ENCODE measurements at regions not wholly inside any gene's neighbourhood (a gene's known extent, or its start where the extent isn't known, plus 50 kb on each side); places are given as distances from the start of the nearest gene placed in this dataset.
"Not testable (repeated sequence)": the region's sequence is repeated elsewhere in the genome, so short reads cannot be mapped to it uniquely, and the experiment has no call there.

DNA sequence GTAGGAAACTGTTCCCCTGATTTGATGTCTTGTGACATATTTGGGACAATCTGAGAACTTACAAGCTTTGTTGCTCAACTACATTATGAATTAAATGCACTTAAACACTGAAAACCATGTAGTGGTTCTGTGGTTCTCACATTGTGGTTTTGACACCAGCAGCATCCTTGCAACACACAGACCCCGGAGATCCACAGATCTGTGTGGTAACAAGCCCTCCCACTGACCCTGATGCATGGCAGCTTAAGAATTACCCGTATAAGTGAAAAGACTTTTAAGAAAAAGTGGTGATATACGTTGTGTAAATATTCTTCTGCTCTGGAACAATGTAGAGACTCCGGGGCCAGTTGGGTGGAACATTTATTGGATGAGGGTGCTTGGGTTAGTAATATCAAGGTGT lies 127.4 kb upstream of the ANKRD30BL start:
- DNase-seq; H3K9me3 ChIP-seq (ENCODE audit: control insufficient read depth in 2 of 3, low read length in 3 of 3); H3K4me3 Mint-ChIP-seq; POLR2A ChIA-PET; H3K4me3 ChIP-seq (ENCODE audit: low read length); intact Hi-C loops (cut with micrococcal nuclease); ATAC-seq; H3K4me1 Mint-ChIP-seq; H3K27ac Mint-ChIP-seq; H3K36me3 ChIP-seq (ENCODE audit: control insufficient read depth in 2 of 3, insufficient read depth in 3 of 3, low read length in 3 of 3); H3K27me3 ChIP-seq (ENCODE audit: control insufficient read depth in 2 of 2, insufficient read depth in 2 of 2, low read length in 2 of 2); H3K36me3 Mint-ChIP-seq; H3K27ac ChIP-seq (ENCODE audit: low read depth, low read length); CTCF ChIA-PET; H3K9me3 Mint-ChIP-seq; H3K4me1 ChIP-seq (ENCODE audit: control insufficient read depth in 2 of 2, insufficient read depth in 2 of 2, low read length in 2 of 2); H3K27me3 Mint-ChIP-seq: not testable (repeated sequence)

DNA sequence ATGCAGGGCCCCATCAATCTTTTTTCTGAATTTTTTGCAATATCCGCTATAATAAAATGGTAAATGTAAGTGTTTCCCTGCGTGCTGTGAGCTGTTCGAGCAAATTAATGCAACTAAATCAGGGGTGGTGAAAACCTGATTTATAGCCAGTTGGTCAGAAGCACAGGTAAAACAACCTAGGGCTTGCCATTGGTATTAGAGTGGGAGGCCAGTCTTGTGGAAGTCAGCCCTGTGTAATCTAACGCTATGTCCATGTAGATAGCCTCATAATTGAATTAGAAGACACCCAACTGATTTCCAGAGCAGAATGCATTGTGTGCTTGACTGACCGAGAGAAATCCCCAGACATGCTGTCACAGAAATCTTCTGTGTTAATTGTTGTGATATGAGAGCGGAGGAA lies 126.8 kb upstream of the GPR39 start:
- H3K36me3 Mint-ChIP-seq; H3K4me3 Mint-ChIP-seq; H3K27ac ChIP-seq (ENCODE audit: low read depth, low read length); DNase-seq; H3K4me3 ChIP-seq (ENCODE audit: low read length); H3K27ac Mint-ChIP-seq; H3K27me3 Mint-ChIP-seq; H3K36me3 ChIP-seq (ENCODE audit: control insufficient read depth in 2 of 3, insufficient read depth in 3 of 3, low read length in 3 of 3); H3K27me3 ChIP-seq (ENCODE audit: control insufficient read depth in 2 of 2, insufficient read depth in 2 of 2, low read length in 2 of 2); H3K9me3 ChIP-seq (ENCODE audit: control insufficient read depth in 2 of 3, low read length in 3 of 3); intact Hi-C loops (cut with micrococcal nuclease); H3K4me1 ChIP-seq (ENCODE audit: control insufficient read depth in 2 of 2, insufficient read depth in 2 of 2, low read length in 2 of 2); H3K9me3 Mint-ChIP-seq; H3K4me1 Mint-ChIP-seq; CTCF ChIA-PET; ATAC-seq; POLR2A ChIA-PET: not testable (repeated sequence)

GRCh38 chr2:132300592-132301378 lies 115.8 kb upstream of the GPR39 start:
- POLR2A ChIA-PET; CTCF ChIA-PET; DNase-seq; intact Hi-C loops (cut with micrococcal nuclease); H3K27ac ChIP-seq (ENCODE audit: low read depth, low read length); H3K9me3 ChIP-seq (ENCODE audit: control insufficient read depth in 2 of 3, low read length in 3 of 3); H3K4me1 ChIP-seq (ENCODE audit: control insufficient read depth in 2 of 2, insufficient read depth in 2 of 2, low read length in 2 of 2); ATAC-seq; H3K27me3 ChIP-seq (ENCODE audit: control insufficient read depth in 2 of 2, insufficient read depth in 2 of 2, low read length in 2 of 2); H3K36me3 Mint-ChIP-seq; H3K4me3 ChIP-seq (ENCODE audit: low read length); H3K9me3 Mint-ChIP-seq; H3K36me3 ChIP-seq (ENCODE audit: control insufficient read depth in 2 of 3, insufficient read depth in 3 of 3, low read length in 3 of 3): not testable (repeated sequence)
- Mint-ChIP-seq H3K27ac (peak overlapping the region in 3 of 9 donors; percentile 68 to 86 (median 86)), H3K4me1 (peaks cover 0 to 12% (median 4%) of the 10 kb centered on the region in 7 donors), H3K4me3 (peak overlapping the region; percentile 21 to 88 (median 67)), H3K27me3 (peaks cover 5 to 10% (median 10%) of the 10 kb centered on the region in 5 donors)

DNA sequence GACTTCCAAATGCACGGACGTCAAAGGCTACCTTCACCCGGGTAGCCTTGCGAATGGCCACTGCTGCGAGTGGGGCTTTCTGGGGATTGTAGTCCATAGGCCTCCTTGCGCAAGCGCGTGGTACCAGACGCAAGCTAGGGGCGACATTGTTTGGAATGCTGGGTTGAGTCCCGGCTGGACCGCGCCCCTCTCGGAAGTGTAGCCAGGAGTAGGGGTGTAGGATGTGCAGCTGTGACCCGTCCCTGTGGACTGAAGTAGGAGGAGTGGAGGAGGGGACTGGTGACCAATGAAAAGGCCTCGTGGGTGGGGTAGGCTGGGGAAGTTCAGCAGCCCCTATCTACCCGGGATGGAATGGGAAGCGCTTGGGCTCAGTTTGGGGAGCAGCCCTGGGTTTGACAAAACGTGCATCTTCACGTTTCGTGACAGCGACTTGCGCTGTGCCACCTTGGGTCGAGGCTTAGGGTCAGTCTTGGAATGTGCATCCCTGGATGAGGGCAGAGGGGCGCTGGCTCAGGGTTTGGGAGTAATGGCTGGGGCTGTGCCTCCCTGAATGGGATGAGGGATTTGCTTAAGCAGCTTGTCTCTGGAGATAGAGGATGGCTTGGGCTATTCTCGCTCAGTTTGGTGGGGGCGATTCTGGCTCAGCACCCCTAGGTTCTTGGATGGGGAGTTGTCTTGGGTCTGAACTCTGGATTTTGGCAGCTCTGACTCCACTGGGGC lies 111.8 kb upstream of the GPR39 start:
- H3K9me3 ChIP-seq (ENCODE audit: control insufficient read depth in 2 of 3, low read length in 3 of 3); H3K27me3 ChIP-seq (ENCODE audit: control insufficient read depth in 2 of 2, insufficient read depth in 2 of 2, low read length in 2 of 2); POLR2A ChIA-PET; H3K36me3 Mint-ChIP-seq; intact Hi-C loops (cut with micrococcal nuclease); H3K4me3 ChIP-seq (ENCODE audit: low read length); DNase-seq; H3K27ac Mint-ChIP-seq; CTCF ChIA-PET; H3K36me3 ChIP-seq (ENCODE audit: control insufficient read depth in 2 of 3, insufficient read depth in 3 of 3, low read length in 3 of 3); H3K27ac ChIP-seq (ENCODE audit: low read depth, low read length); H3K9me3 Mint-ChIP-seq; H3K4me1 ChIP-seq (ENCODE audit: control insufficient read depth in 2 of 2, insufficient read depth in 2 of 2, low read length in 2 of 2): not testable (repeated sequence)
- peak overlapping the region in 1 of 10 donors; percentile 44 for H3K4me3 Mint-ChIP-seq
- peak; percentile 29 for ATAC-seq
- H3K27me3 Mint-ChIP-seq, result peaks cover 3 to 12% (median 5%) of the 10 kb centered on the region in 5 donors
- peaks cover 0 to 12% (median 4%) of the 10 kb centered on the region in 7 donors for H3K4me1 Mint-ChIP-seq

DNA sequence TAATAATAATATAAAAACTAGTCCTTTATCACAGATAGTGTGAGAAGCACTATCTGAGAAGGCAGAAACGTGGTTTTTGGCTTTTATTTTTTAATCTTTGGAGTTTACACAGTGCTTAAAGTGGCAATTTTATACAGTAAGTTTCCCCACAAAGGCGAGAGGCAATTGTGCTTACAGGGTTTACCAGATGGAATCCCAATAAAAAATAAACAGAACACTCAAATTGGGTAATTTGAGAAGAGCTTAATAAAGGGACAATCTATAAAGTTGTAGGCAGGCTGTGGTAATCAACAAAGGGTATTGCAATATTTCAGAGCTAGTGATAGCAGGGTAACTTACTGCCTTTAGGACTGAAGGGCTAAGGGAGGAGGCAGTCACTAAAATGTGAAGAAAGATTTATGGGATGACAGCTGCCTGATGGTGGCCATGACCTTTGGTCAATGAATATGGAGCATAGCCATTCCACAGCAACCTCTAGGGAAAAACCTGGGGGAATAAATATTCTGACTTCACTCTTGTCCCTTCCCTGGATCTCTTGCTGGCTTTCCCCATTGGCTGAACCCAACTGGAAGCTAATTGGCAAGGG lies 108.9 kb upstream of the GPR39 start:
- H3K36me3 ChIP-seq (ENCODE audit: control insufficient read depth in 2 of 3, insufficient read depth in 3 of 3, low read length in 3 of 3); POLR2A ChIA-PET; CTCF ChIA-PET; H3K9me3 ChIP-seq (ENCODE audit: control insufficient read depth in 2 of 3, low read length in 3 of 3); H3K27me3 ChIP-seq (ENCODE audit: control insufficient read depth in 2 of 2, insufficient read depth in 2 of 2, low read length in 2 of 2); H3K9me3 Mint-ChIP-seq; H3K27ac Mint-ChIP-seq; DNase-seq; H3K4me1 Mint-ChIP-seq; H3K4me3 Mint-ChIP-seq; H3K4me3 ChIP-seq (ENCODE audit: low read length); H3K4me1 ChIP-seq (ENCODE audit: control insufficient read depth in 2 of 2, insufficient read depth in 2 of 2, low read length in 2 of 2); intact Hi-C loops (cut with micrococcal nuclease); ATAC-seq; H3K36me3 Mint-ChIP-seq; H3K27ac ChIP-seq (ENCODE audit: low read depth, low read length): not testable (repeated sequence)
- peaks cover 3 to 12% (median 5%) of the 10 kb centered on the region in 5 donors for H3K27me3 Mint-ChIP-seq

- H3K27me3 Mint-ChIP-seq; H3K36me3 Mint-ChIP-seq; H3K36me3 ChIP-seq (ENCODE audit: control insufficient read depth in 2 of 3, insufficient read depth in 3 of 3, low read length in 3 of 3); ATAC-seq; DNase-seq; H3K4me1 Mint-ChIP-seq; H3K4me3 ChIP-seq (ENCODE audit: low read length); H3K4me3 Mint-ChIP-seq; H3K9me3 ChIP-seq (ENCODE audit: control insufficient read depth in 2 of 3, low read length in 3 of 3); H3K27ac Mint-ChIP-seq; H3K27me3 ChIP-seq (ENCODE audit: control insufficient read depth in 2 of 2, insufficient read depth in 2 of 2, low read length in 2 of 2); H3K4me1 ChIP-seq (ENCODE audit: control insufficient read depth in 2 of 2, insufficient read depth in 2 of 2, low read length in 2 of 2); CTCF ChIA-PET; intact Hi-C loops (cut with micrococcal nuclease); H3K9me3 Mint-ChIP-seq; POLR2A ChIA-PET; H3K27ac ChIP-seq (ENCODE audit: low read depth, low read length): not testable (repeated sequence)
Measured at GRCh38 chr2:132309203-132309602, 107.4 kb upstream of the GPR39 start.

DNA sequence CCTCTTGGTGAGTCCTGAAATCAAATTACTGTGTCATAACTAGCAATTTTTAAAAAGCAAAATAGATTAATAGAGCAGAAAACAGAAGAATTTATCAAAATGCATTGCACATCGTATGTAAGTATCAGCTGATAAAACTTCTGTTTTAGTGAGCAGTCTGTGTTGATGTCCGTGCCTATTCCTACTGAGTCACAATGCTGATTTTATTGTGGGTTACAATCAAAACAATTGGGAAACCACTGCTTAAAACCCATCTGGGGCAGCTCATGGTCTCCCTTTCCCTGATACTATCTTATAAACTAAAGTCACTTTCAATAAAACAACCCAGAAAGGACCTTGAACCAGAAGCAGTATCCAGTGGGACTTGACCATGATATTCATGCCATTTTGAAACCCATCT lies 101.1 kb upstream of the GPR39 start:
- not testable (repeated sequence) for DNase-seq

More for the DNA sequence above, 101.1 kb upstream of the GPR39 start:
- H3K27ac Mint-ChIP-seq; H3K4me1 ChIP-seq (ENCODE audit: control insufficient read depth in 2 of 2, insufficient read depth in 2 of 2, low read length in 2 of 2); H3K9me3 ChIP-seq (ENCODE audit: control insufficient read depth in 2 of 3, low read length in 3 of 3); H3K36me3 ChIP-seq (ENCODE audit: control insufficient read depth in 2 of 3, insufficient read depth in 3 of 3, low read length in 3 of 3); H3K4me3 Mint-ChIP-seq; H3K36me3 Mint-ChIP-seq; H3K9me3 Mint-ChIP-seq; H3K27me3 ChIP-seq (ENCODE audit: control insufficient read depth in 2 of 2, insufficient read depth in 2 of 2, low read length in 2 of 2); intact Hi-C loops (cut with micrococcal nuclease); H3K27me3 Mint-ChIP-seq; H3K4me1 Mint-ChIP-seq; H3K27ac ChIP-seq (ENCODE audit: low read depth, low read length); ATAC-seq; POLR2A ChIA-PET; CTCF ChIA-PET; H3K4me3 ChIP-seq (ENCODE audit: low read length): not testable (repeated sequence)
